ENCODE measurements at regions not wholly inside any gene's neighbourhood (a gene's known extent, or its start where the extent isn't known, plus 50 kb on each side); places are given as distances from the start of the nearest gene placed in this dataset.

DNA sequence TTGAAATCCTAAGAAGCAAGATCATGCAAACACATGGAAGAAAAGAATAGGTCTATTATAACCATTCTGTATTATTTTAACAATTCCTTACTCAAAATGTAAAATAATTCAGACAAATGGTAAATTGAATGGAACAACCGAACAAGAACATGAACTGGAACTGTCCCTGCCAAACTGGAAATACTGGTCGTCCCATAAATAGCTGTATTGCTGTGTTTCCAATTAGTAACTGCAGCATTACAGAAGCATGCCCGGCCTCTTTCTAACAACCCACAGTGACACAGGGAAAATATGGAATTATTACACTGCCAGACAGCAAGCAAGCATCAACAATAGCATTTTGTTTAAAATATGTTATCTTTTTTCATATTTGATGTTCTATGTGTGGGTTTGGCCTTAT, 1138.5 kb upstream of the PHF14 start:
- ChIA-PET POLR2A (no interaction called here), CTCF (no interaction called here)
- no peaks in the 10 kb centered on the region for H3K36me3 ChIP-seq (ENCODE audit: control insufficient read depth in 2 of 2, extremely low read depth in 1 of 2, insufficient read depth in 1 of 2, low read length in 1 of 2)
- no CpG with 5 or more reads among the region's 3 CpGs for WGBS (ENCODE audit: insufficient coverage)
- Mint-ChIP-seq H3K36me3 (no peaks in the 10 kb centered on the region), H3K27me3 (no peaks in the 10 kb centered on the region), H3K27ac (no peak overlapping the region), H3K9me3 (peaks cover 12 to 19% (median 15%) of the 10 kb centered on the region in 3 donors), H3K4me3 (no peak overlapping the region), H3K4me1 (no peaks in the 10 kb centered on the region)
- no peaks in the 10 kb centered on the region for H3K27me3 ChIP-seq (replicated peaks in 1 of 2; ENCODE audit: control insufficient read depth in 2 of 2, extremely low read depth in 1 of 2, insufficient read depth in 2 of 2, low read length in 1 of 2)
- no peaks in the 10 kb centered on the region for H3K4me1 ChIP-seq (ENCODE audit: control insufficient read depth in 1 of 2, extremely low read depth in 1 of 2, insufficient read depth in 2 of 2, low read length in 2 of 2)
- no peak for ATAC-seq (replicated peaks in 1 of 4)
- no peak for DNase-seq
- no peak overlapping the region for H3K27ac ChIP-seq (ENCODE audit: low read length)
- H3K9me3 ChIP-seq: no peaks in the 10 kb centered on the region
- no peak overlapping the region for H3K4me3 ChIP-seq (ENCODE audit: control insufficient read depth in 1 of 2, extremely low read depth in 1 of 2, low read length in 1 of 2)

DNA sequence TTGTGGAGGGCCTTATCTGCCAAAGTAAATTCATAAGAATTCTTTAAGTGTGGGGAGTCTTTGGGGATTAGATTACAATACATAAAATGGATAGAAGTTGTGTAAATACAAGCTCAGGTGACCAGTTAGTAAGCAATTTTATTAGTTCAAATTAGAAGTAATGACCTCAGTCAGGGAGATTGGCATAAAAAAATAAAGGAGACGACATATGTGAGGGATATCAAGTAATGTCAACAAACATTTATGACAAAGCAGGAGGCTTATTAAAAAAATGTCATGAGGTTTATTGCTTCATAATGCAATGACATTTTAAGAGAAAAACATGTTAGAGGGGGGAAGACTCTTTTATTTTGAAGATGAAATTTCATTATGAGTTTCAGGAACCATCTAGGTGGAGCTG, 1137.0 kb upstream of the PHF14 start:
- Histone ChIP-seq H3K27ac (ENCODE audit: low read length) (no peak overlapping the region), H3K4me1 (ENCODE audit: control insufficient read depth in 1 of 2, extremely low read depth in 1 of 2, insufficient read depth in 2 of 2, low read length in 2 of 2) (no peaks in the 10 kb centered on the region), H3K4me3 (ENCODE audit: control insufficient read depth in 1 of 2, extremely low read depth in 1 of 2, low read length in 1 of 2) (no peak overlapping the region), H3K36me3 (ENCODE audit: control insufficient read depth in 2 of 2, extremely low read depth in 1 of 2, insufficient read depth in 1 of 2, low read length in 1 of 2) (no peaks in the 10 kb centered on the region), H3K9me3 (no peaks in the 10 kb centered on the region), H3K27me3 (replicated peaks in 1 of 2; ENCODE audit: control insufficient read depth in 2 of 2, extremely low read depth in 1 of 2, insufficient read depth in 2 of 2, low read length in 1 of 2) (no peaks in the 10 kb centered on the region)
- ATAC-seq (replicated peaks in 1 of 4) (no peak), DNase-seq (no peak)
- Mint-ChIP-seq H3K4me1 (no peaks in the 10 kb centered on the region), H3K27me3 (no peaks in the 10 kb centered on the region), H3K9me3 (peaks cover 12 to 19% (median 15%) of the 10 kb centered on the region in 3 donors), H3K36me3 (no peaks in the 10 kb centered on the region), H3K27ac (no peak overlapping the region), H3K4me3 (no peak overlapping the region)
- ChIA-PET CTCF (no interaction called here), POLR2A (no interaction called here)
- WGBS (ENCODE audit: insufficient coverage): no CpG with 5 or more reads among the region's 1 CpG

DNA sequence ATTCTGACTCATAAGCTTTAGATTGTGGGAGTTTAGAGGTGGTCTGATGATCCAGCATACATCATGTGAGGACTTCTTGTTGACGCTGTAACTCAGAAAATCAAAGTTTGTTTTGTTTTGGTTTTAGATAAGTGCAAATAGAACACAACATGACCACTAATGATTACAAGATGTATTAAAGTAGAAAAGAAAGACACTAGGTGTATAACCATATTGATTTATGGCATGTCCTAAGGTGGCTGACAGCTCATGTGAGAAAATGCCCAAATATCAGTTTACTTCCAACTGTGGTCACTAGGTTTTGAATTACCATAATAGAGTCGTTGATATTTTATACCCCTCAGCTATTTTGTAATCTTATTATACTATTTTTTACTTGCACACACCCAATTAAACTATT, 1131.4 kb upstream of the PHF14 start:
- Histone ChIP-seq H3K36me3 (ENCODE audit: control insufficient read depth in 2 of 2, extremely low read depth in 1 of 2, insufficient read depth in 1 of 2, low read length in 1 of 2) (no peaks in the 10 kb centered on the region), H3K4me3 (ENCODE audit: control insufficient read depth in 1 of 2, extremely low read depth in 1 of 2, low read length in 1 of 2) (no peak overlapping the region), H3K27ac (ENCODE audit: low read length) (no peak overlapping the region), H3K27me3 (replicated peaks in 1 of 2; ENCODE audit: control insufficient read depth in 2 of 2, extremely low read depth in 1 of 2, insufficient read depth in 2 of 2, low read length in 1 of 2) (no peaks in the 10 kb centered on the region), H3K9me3 (no peaks in the 10 kb centered on the region), H3K4me1 (ENCODE audit: control insufficient read depth in 1 of 2, extremely low read depth in 1 of 2, insufficient read depth in 2 of 2, low read length in 2 of 2) (no peaks in the 10 kb centered on the region)
- Mint-ChIP-seq H3K4me1 (no peaks in the 10 kb centered on the region), H3K27me3 (no peaks in the 10 kb centered on the region), H3K36me3 (no peaks in the 10 kb centered on the region), H3K27ac (no peak overlapping the region), H3K4me3 (no peak overlapping the region), H3K9me3 (peaks cover 2 to 16% (median 13%) of the 10 kb centered on the region in 3 donors)
- POLR2A ChIA-PET: no interaction called here
- DNase-seq: no peak
- WGBS (ENCODE audit: insufficient coverage): no CpG with 5 or more reads among the region's 2 CpGs
- no peak for ATAC-seq (replicated peaks in 1 of 4)
- CTCF ChIA-PET: interaction anchor here in 1 of 2 donors (0.7 kb wide), 1 partner anchor 850 kb away, joined by 8 read pairs; no protein-coding TSS in a partner anchor

DNA sequence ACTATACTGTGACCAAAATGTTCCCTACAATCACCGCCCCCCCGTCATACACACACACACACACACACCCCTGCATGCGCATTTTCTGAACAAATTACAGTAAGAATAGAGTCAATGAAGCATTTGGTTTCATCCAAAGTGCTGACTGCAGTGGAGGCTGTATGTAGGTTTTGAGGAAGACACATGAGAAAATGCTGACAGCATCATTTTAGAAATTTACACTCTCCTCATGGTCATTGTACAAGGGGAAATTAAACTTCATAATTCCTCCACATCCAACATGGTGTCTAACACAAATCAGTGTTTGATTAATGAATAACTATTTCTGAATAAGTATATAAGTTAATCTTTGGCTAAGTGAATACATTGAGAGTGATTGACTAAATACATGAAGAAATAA, 1126.8 kb upstream of the PHF14 start:
- Mint-ChIP-seq H3K9me3 (peaks cover 0 to 15% (median 5%) of the 10 kb centered on the region in 3 donors), H3K27me3 (no peaks in the 10 kb centered on the region), H3K36me3 (no peaks in the 10 kb centered on the region), H3K27ac (no peak overlapping the region), H3K4me3 (no peak overlapping the region), H3K4me1 (no peaks in the 10 kb centered on the region)
- ChIA-PET CTCF (no interaction called here), POLR2A (no interaction called here)
- Histone ChIP-seq H3K27me3 (replicated peaks in 1 of 2; ENCODE audit: control insufficient read depth in 2 of 2, extremely low read depth in 1 of 2, insufficient read depth in 2 of 2, low read length in 1 of 2) (no peaks in the 10 kb centered on the region), H3K4me1 (ENCODE audit: control insufficient read depth in 1 of 2, extremely low read depth in 1 of 2, insufficient read depth in 2 of 2, low read length in 2 of 2) (no peaks in the 10 kb centered on the region), H3K4me3 (ENCODE audit: control insufficient read depth in 1 of 2, extremely low read depth in 1 of 2, low read length in 1 of 2) (no peak overlapping the region), H3K36me3 (ENCODE audit: control insufficient read depth in 2 of 2, extremely low read depth in 1 of 2, insufficient read depth in 1 of 2, low read length in 1 of 2) (no peaks in the 10 kb centered on the region), H3K9me3 (no peaks in the 10 kb centered on the region), H3K27ac (ENCODE audit: low read length) (no peak overlapping the region)
- WGBS (ENCODE audit: insufficient coverage): no CpG with 5 or more reads among the region's 3 CpGs
- DNase-seq: no peak
- ATAC-seq (replicated peaks in 1 of 4): no peak

DNA sequence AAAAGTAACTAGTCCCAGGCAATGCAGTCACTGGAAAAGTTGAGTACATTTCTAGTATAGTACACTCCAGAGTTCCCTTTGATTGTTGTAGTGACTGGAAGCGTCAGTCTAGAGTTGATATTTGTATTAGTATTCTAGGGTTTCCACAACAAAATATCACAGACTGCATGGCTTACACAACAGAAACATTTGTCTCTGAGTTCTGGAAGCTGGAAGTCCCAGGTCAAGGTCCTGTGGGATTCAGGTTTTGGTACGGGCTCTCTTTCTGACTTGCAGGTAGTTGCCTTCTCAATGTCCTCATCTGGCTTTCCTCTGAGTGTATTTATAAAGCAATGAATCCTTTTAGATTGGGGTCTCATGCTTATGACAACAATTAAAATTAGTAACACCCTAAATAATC, 1119.1 kb upstream of the PHF14 start:
- no peaks in the 10 kb centered on the region for H3K36me3 Mint-ChIP-seq
- CTCF ChIA-PET: no interaction called here

DNA sequence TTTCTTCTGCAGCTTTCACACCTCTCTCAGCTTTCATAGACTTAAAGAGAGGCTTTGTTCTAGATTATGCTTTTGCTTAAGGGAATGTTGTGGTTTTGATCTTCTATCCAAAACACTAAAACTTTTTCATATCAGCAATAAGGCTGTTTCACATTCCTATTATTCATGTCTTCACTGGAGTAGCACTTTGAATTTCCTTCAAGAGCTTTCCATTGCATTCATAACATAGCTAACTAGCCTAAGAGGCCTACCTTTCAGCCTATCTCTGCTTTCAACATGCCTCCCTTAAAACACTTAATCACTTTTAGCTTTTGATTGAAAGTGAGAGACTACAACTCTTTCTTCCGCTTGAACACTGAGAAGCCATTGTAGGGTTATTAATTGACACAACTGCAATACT, 1117.0 kb upstream of the PHF14 start:
- H3K4me1 ChIP-seq (ENCODE audit: control insufficient read depth in 1 of 2, extremely low read depth in 1 of 2, insufficient read depth in 2 of 2, low read length in 2 of 2): no peaks in the 10 kb centered on the region
- no CpG with 5 or more reads among the region's 1 CpG for WGBS (ENCODE audit: insufficient coverage)
- POLR2A ChIA-PET: no interaction called here
- CTCF ChIA-PET: no interaction called here
- H3K4me3 Mint-ChIP-seq: no peak overlapping the region
- H3K27ac Mint-ChIP-seq: no peak overlapping the region
- no peaks in the 10 kb centered on the region for H3K27me3 Mint-ChIP-seq
- ATAC-seq (replicated peaks in 1 of 4) (no peak), DNase-seq (no peak)
- no peak overlapping the region for H3K27ac ChIP-seq (ENCODE audit: low read length)
- peaks cover 11 to 29% (median 15%) of the 10 kb centered on the region in 3 donors for H3K9me3 Mint-ChIP-seq
- H3K4me1 Mint-ChIP-seq: no peaks in the 10 kb centered on the region
- H3K36me3 Mint-ChIP-seq: no peaks in the 10 kb centered on the region
- H3K9me3 ChIP-seq: no peaks in the 10 kb centered on the region
- H3K36me3 ChIP-seq (ENCODE audit: control insufficient read depth in 2 of 2, extremely low read depth in 1 of 2, insufficient read depth in 1 of 2, low read length in 1 of 2): no peaks in the 10 kb centered on the region
- H3K27me3 ChIP-seq (replicated peaks in 1 of 2; ENCODE audit: control insufficient read depth in 2 of 2, extremely low read depth in 1 of 2, insufficient read depth in 2 of 2, low read length in 1 of 2): no peaks in the 10 kb centered on the region
- H3K4me3 ChIP-seq (ENCODE audit: control insufficient read depth in 1 of 2, extremely low read depth in 1 of 2, low read length in 1 of 2): no peak overlapping the region

More for the DNA sequence above, 1119.1 kb upstream of the PHF14 start:
- H3K4me3 Mint-ChIP-seq: no peak overlapping the region
- ATAC-seq (replicated peaks in 1 of 4) (no peak), DNase-seq (no peak)
- H3K27me3 ChIP-seq (replicated peaks in 1 of 2; ENCODE audit: control insufficient read depth in 2 of 2, extremely low read depth in 1 of 2, insufficient read depth in 2 of 2, low read length in 1 of 2): no peaks in the 10 kb centered on the region
- no CpG with 5 or more reads among the region's 2 CpGs for WGBS (ENCODE audit: insufficient coverage)
- H3K9me3 Mint-ChIP-seq: peaks cover 7 to 18% (median 11%) of the 10 kb centered on the region in 3 donors
- no peaks in the 10 kb centered on the region for H3K9me3 ChIP-seq
- H3K27ac Mint-ChIP-seq: no peak overlapping the region
- H3K27ac ChIP-seq (ENCODE audit: low read length): no peak overlapping the region
- no peaks in the 10 kb centered on the region for H3K4me1 Mint-ChIP-seq
- no peaks in the 10 kb centered on the region for H3K27me3 Mint-ChIP-seq
- H3K4me3 ChIP-seq (ENCODE audit: control insufficient read depth in 1 of 2, extremely low read depth in 1 of 2, low read length in 1 of 2): no peak overlapping the region
- no peaks in the 10 kb centered on the region for H3K36me3 ChIP-seq (ENCODE audit: control insufficient read depth in 2 of 2, extremely low read depth in 1 of 2, insufficient read depth in 1 of 2, low read length in 1 of 2)
- no peaks in the 10 kb centered on the region for H3K4me1 ChIP-seq (ENCODE audit: control insufficient read depth in 1 of 2, extremely low read depth in 1 of 2, insufficient read depth in 2 of 2, low read length in 2 of 2)
- POLR2A ChIA-PET: no interaction called here

DNA sequence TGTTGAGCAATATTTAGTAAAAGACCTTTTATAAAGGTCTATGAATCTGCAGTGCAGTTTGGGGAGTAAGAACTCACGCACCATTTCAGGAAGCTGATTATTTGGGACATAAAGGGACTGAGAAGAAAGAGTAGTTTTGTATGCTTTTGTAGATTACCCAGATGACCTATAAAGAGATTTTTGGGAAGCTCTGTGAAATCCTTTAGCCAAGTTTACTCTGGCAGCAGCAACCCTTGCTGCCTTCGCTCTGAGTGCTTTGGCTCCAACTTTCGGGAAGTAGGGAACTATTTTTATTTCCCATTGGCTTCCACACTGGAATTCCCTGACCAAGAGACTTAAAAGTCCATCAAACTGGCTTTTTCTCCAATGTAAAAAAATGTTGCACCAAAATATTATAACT, 1110.1 kb upstream of the PHF14 start:
- Histone ChIP-seq H3K27me3 (replicated peaks in 1 of 2; ENCODE audit: control insufficient read depth in 2 of 2, extremely low read depth in 1 of 2, insufficient read depth in 2 of 2, low read length in 1 of 2) (no peaks in the 10 kb centered on the region), H3K27ac (ENCODE audit: low read length) (no peak overlapping the region), H3K4me3 (ENCODE audit: control insufficient read depth in 1 of 2, extremely low read depth in 1 of 2, low read length in 1 of 2) (no peak overlapping the region), H3K4me1 (ENCODE audit: control insufficient read depth in 1 of 2, extremely low read depth in 1 of 2, insufficient read depth in 2 of 2, low read length in 2 of 2) (no peaks in the 10 kb centered on the region), H3K9me3 (no peaks in the 10 kb centered on the region), H3K36me3 (ENCODE audit: control insufficient read depth in 2 of 2, extremely low read depth in 1 of 2, insufficient read depth in 1 of 2, low read length in 1 of 2) (no peaks in the 10 kb centered on the region)
- H3K4me1 Mint-ChIP-seq: no peaks in the 10 kb centered on the region
- H3K27ac Mint-ChIP-seq: no peak overlapping the region
- H3K36me3 Mint-ChIP-seq: no peaks in the 10 kb centered on the region
- peaks cover 11 to 15% (median 12%) of the 10 kb centered on the region in 3 donors for H3K9me3 Mint-ChIP-seq
- no peak overlapping the region for H3K4me3 Mint-ChIP-seq
- CTCF ChIA-PET: no interaction called here
- 86% methylated on average over 1 of the region's 3 CpGs for WGBS (ENCODE audit: insufficient coverage)
- DNase-seq (no peak), ATAC-seq (replicated peaks in 1 of 4) (no peak)
- no peaks in the 10 kb centered on the region for H3K27me3 Mint-ChIP-seq
- POLR2A ChIA-PET: no interaction called here

Data from T-cell (primary cell).